Brain microvascular endothelial cell (primary cell): ENCODE measurements at regions not wholly inside any gene's neighbourhood (a gene's known extent, or its start where the extent isn't known, plus 50 kb on each side); places are given as distances from the start of the nearest gene placed in this dataset.

Experiments
- DNase-seq: peaks from one replicate; pipeline ENCODE4 v3.0.0-alpha.2; 2020
- H3K27ac ChIP-seq: fragments of 250-450 bp; sonication (Bioruptor Pico); 2 replicates; pipeline ENCODE4 v1.5.1; 2020; ENCODE audit warnings: mild to moderate bottlenecking, moderate library complexity
- H3K27me3 ChIP-seq: fragments of 250-450 bp; sonication (Bioruptor Pico); replicated peaks from 2 replicates; pipeline ENCODE4 v1.5.1; 2020; ENCODE audit warnings: mild to moderate bottlenecking
- H3K36me3 ChIP-seq: fragments of 250-450 bp; sonication (Bioruptor Pico); replicated peaks from 2 replicates; pipeline ENCODE4 v1.5.1; 2020; ENCODE audit warnings: mild to moderate bottlenecking
- H3K4me3 ChIP-seq: 2 replicates; pipeline ENCODE4 v1.5.1; 2011; ENCODE audit warnings: low read depth, mild to moderate bottlenecking, control low read depth, low read length, moderate library complexity
- CTCF ChIP-seq: IDR thresholded peaks from 2 replicates; pipeline ENCODE4 v1.5.1; 2011; ENCODE audit warnings: low read depth, mild to moderate bottlenecking, moderate library complexity, low read length, control low read depth, inconsistent platforms; ENCODE audit errors: missing control alignments
- in situ Hi-C: cut with HindIII; loops from 2 replicates; pipeline ENCODE4 v1.10.0; 2017; ENCODE audit warnings: low sequenced_read_pairs, low pct_ligation_motif_present

- Histone ChIP-seq H3K36me3 (no peaks in the 10 kb centered on the region), H3K4me3 (no peak overlapping the region), H3K27me3 (no peaks in the 10 kb centered on the region), H3K27ac (no peak overlapping the region)
- no peak for TF ChIP-seq CTCF
- in situ Hi-C loops, result no loop called here
- DNase-seq, result no peak
These were observed 448.1 kb upstream of the B3GALT2 start for GRCh38 chr1:193634470-193634869.

GRCh38 chr1:193633991-193634390 is 447.6 kb upstream of the B3GALT2 start:
- no peak for TF ChIP-seq CTCF
- in situ Hi-C loops, result no loop called here
- DNase-seq, result no peak
- H3K27ac ChIP-seq, result no peak overlapping the region
- no peaks in the 10 kb centered on the region for H3K27me3 ChIP-seq
- H3K36me3 ChIP-seq, result no peaks in the 10 kb centered on the region
- no peak overlapping the region for H3K4me3 ChIP-seq

- Histone ChIP-seq H3K4me3 (no peak overlapping the region), H3K27me3 (no peaks in the 10 kb centered on the region), H3K27ac (no peak overlapping the region), H3K36me3 (no peaks in the 10 kb centered on the region)
- in situ Hi-C loops, result no loop called here
- TF ChIP-seq CTCF, result no peak
- DNase-seq, result no peak
These were observed 446.7 kb upstream of the B3GALT2 start for GRCh38 chr1:193633093-193633492.

- no peak for TF ChIP-seq CTCF
- in situ Hi-C loops, result no loop called here
- DNase-seq, result no peak
- Histone ChIP-seq H3K36me3 (no peaks in the 10 kb centered on the region), H3K4me3 (no peak overlapping the region), H3K27ac (no peak overlapping the region), H3K27me3 (no peaks in the 10 kb centered on the region)
These were observed 444.9 kb upstream of the B3GALT2 start for GRCh38 chr1:193631306-193631705.

- no peaks in the 10 kb centered on the region for H3K36me3 ChIP-seq
- H3K27me3 ChIP-seq, result no peaks in the 10 kb centered on the region
- H3K27ac ChIP-seq, result no peak overlapping the region
- peak; percentile 44 for DNase-seq
- no peak overlapping the region for H3K4me3 ChIP-seq
- in situ Hi-C loops, result no loop called here
- TF ChIP-seq CTCF, result no peak
These were observed 443.5 kb upstream of the B3GALT2 start for GRCh38 chr1:193629875-193630274.

GRCh38 chr1:193626695-193627094 is 440.3 kb upstream of the B3GALT2 start:
- in situ Hi-C loops, result no loop called here
- H3K27me3 ChIP-seq, result no peaks in the 10 kb centered on the region
- H3K4me3 ChIP-seq, result no peak overlapping the region
- TF ChIP-seq CTCF, result no peak
- DNase-seq, result no peak
- no peak overlapping the region for H3K27ac ChIP-seq
- H3K36me3 ChIP-seq, result no peaks in the 10 kb centered on the region
